GM12878 (cell line): ENCODE measurements at regions not wholly inside any gene's neighbourhood (a gene's known extent, or its start where the extent isn't known, plus 50 kb on each side); places are given as distances from the start of the nearest gene placed in this dataset.

Experiments
- ATAC-seq: fragments of 200-7000 bp; cut with Tn5 transposase; 3 replicates; pipeline ENCODE4 v1.9.1; 2020; ENCODE audit warnings: mild to moderate bottlenecking, moderate library complexity
- BruUV-seq: library from RNA; stranded (reverse); fragments of 400-500 nt; replicated peaks from 2 replicates; lab custom pipeline; 2021; lab: Mats Ljungman, UMichigan
- CTCF ChIA-PET: fragments of 300-600 bp; sonication (Branson Sonifier 250); formaldehyde crosslinking; extraction: SDS; loops from one replicate; lab custom pipeline; 2021; ENCODE audit warnings: inconsistent platforms; lab: Yijun Ruan, JAX
- POLR2A ChIA-PET: fragments of 350-600 bp; formaldehyde crosslinking; extraction: SDS; loops from one replicate; lab custom pipeline; 2021; ENCODE audit warnings: inconsistent platforms; lab: Charles Lee
- RAD21 ChIA-PET: fragments of 300-600 bp; sonication (Branson Sonifier 250); formaldehyde crosslinking; loops from one replicate; lab custom pipeline; 2023; ENCODE audit warnings: antibody characterized with exemption; ENCODE audit not compliant: unreplicated experiment; lab: Charles Lee
- SMC1A ChIA-PET: fragments of 300-600 bp; sonication (Branson Sonifier 250); formaldehyde crosslinking; loops from one replicate; lab custom pipeline; 2023; ENCODE audit not compliant: unreplicated experiment, uncharacterized antibody; lab: Charles Lee
- DNase-seq: peaks from one replicate; pipeline ENCODE4 v3.0.0-alpha.2; 2011; ENCODE audit warnings: low read depth, low spot score
- FAIRE-seq: peaks from 3 replicates; lab custom pipeline; 2011; peaks lifted over from hg19 to GRCh38; lab: Jason Lieb, UNC
- H2AFZ ChIP-seq: 2 replicates; pipeline ENCODE4 v1.6.0; 2011; ENCODE audit warnings: low read depth, low read length, control low read depth; ENCODE audit not compliant: control insufficient read depth
- H3K27ac ChIP-seq: 2 replicates; pipeline ENCODE4 v1.5.1; 2011; ENCODE audit warnings: control low read depth; ENCODE audit not compliant: control insufficient read depth, insufficient read depth
- H3K27me3 ChIP-seq, 2 experiments: replicated peaks in 1 of 2; 2 replicates each; pipeline versions ENCODE4 v1.6.0 to v1.6.1; 2011; ENCODE audit warnings: low read length in 1 of 2; ENCODE audit not compliant: control insufficient read depth in 2 of 2, insufficient read depth in 2 of 2
- H3K36me3 ChIP-seq, 2 experiments: 2 replicates each; pipeline ENCODE4 v1.5.1; 2011; ENCODE audit warnings: low read length in 1 of 2; ENCODE audit not compliant: control insufficient read depth in 2 of 2, insufficient read depth in 2 of 2
- H3K4me1 ChIP-seq: 2 replicates; pipeline ENCODE4 v1.6.1; 2011; ENCODE audit warnings: mild to moderate bottlenecking, low read length, moderate library complexity, mixed read lengths; ENCODE audit not compliant: control insufficient read depth, insufficient read depth
- H3K4me2 ChIP-seq: 2 replicates; pipeline ENCODE4 v1.6.0; 2011; ENCODE audit warnings: control low read depth; ENCODE audit not compliant: control insufficient read depth, insufficient read depth
- H3K4me3 ChIP-seq: fragments of 200-600 bp; sonication (generic); 2 replicates; pipeline ENCODE4 v1.5.1; 2016
- H3K79me2 ChIP-seq: 2 replicates; pipeline ENCODE4 v1.6.0; 2011; ENCODE audit warnings: low read length; ENCODE audit not compliant: control insufficient read depth, insufficient read depth
- H3K9ac ChIP-seq: 2 replicates; pipeline ENCODE4 v1.8.0; 2011; ENCODE audit warnings: low read length, control low read depth, mixed read lengths; ENCODE audit not compliant: control insufficient read depth, insufficient read depth
- H3K9me3 ChIP-seq: replicated peaks from 3 replicates; pipeline ENCODE4 v1.5.1; 2011; ENCODE audit warnings: mild to moderate bottlenecking, low read length; ENCODE audit not compliant: control insufficient read depth, insufficient read depth
- H4K20me1 ChIP-seq: 2 replicates; pipeline ENCODE4 v1.6.0; 2011; ENCODE audit not compliant: control insufficient read depth, insufficient read depth
- CBX5 ChIP-seq: sonication (generic); IDR thresholded peaks from 2 replicates; pipeline ENCODE4 v1.6.1; 2016; ENCODE audit warnings: low read depth, moderate library complexity, mild to moderate bottlenecking, inconsistent platforms
- CEBPB ChIP-seq, 2 experiments: fragments of 150-350 bp in 1 of 2; IDR thresholded peaks; 2 replicates each; pipeline ENCODE4 v1.6.1; 2012 to 2014; ENCODE audit warnings: low read depth in 2 of 2, low read length in 2 of 2, borderline replicate concordance in 1 of 2, inconsistent platforms in 1 of 2
- EED ChIP-seq: sonication (generic); IDR thresholded peaks from 2 replicates; pipeline ENCODE4 v1.6.1; 2016; ENCODE audit warnings: antibody characterized with exemption, low read depth
- FOXM1 ChIP-seq: IDR thresholded peaks from 2 replicates; pipeline ENCODE4 v1.6.1; 2012; ENCODE audit warnings: low read depth, mild to moderate bottlenecking, inconsistent platforms, low read length, moderate library complexity
- HSF1 ChIP-seq: fragments of 150-350 bp; IDR thresholded peaks from 2 replicates; pipeline ENCODE4 v1.6.1; 2014; ENCODE audit warnings: mild to moderate bottlenecking, low read depth, low read length
- PKNOX1 ChIP-seq: fragments of 450-650 bp; IDR thresholded peaks from 2 replicates; pipeline ENCODE4 v1.6.1; 2016; ENCODE audit warnings: mild to moderate bottlenecking
- POLR2AphosphoS5 ChIP-seq: IDR thresholded peaks from 2 replicates; pipeline ENCODE4 v1.6.1; 2011; ENCODE audit warnings: mild to moderate bottlenecking, low read length, inconsistent platforms
- RAD51 ChIP-seq: fragments of 450-650 bp; IDR thresholded peaks from 2 replicates; pipeline ENCODE4 v1.6.1; 2016; ENCODE audit warnings: moderate library complexity, mild to moderate bottlenecking, inconsistent platforms
- RB1 ChIP-seq: fragments of 450-650 bp; formaldehyde crosslinking; IDR thresholded peaks from 2 replicates; pipeline ENCODE4 v1.6.1; 2017; ENCODE audit warnings: mild to moderate bottlenecking, borderline replicate concordance
- YBX1 ChIP-seq: fragments of 450-650 bp; IDR thresholded peaks from 2 replicates; pipeline ENCODE4 v1.6.1; 2016; ENCODE audit warnings: antibody characterized with exemption
- ZBTB4 ChIP-seq: fragments of 450-650 bp; formaldehyde crosslinking; IDR thresholded peaks from 2 replicates; pipeline ENCODE4 v1.4.0; 2022; ENCODE audit warnings: mild to moderate bottlenecking, moderate library complexity
- WGBS: methylation state at CpG from one replicate; pipeline ENCODE4 v1.1.6; 2016; ENCODE audit warnings: low lambda C conversion rate; ENCODE audit not compliant: insufficient replicate concordance, insufficient coverage; ENCODE audit errors: missing lambda C conversion rate; 5-methylcytosine and 5-hydroxymethylcytosine counted together
- in situ Hi-C: fragments of 300-500 bp; cut with MboI; formaldehyde crosslinking; loops from 9 replicates; pipeline ENCODE4 v1.14.3; 2018; ENCODE audit warnings: mixed read lengths
- intact Hi-C: fragments of 100-400 bp; cut with micrococcal nuclease; formaldehyde crosslinking; loops from one replicate; pipeline ENCODE4 v1.14.2; 2022; ENCODE audit not compliant: unreplicated experiment
- TF ChIP-seq, protein P1 (sequence below): fragments of 450-650 bp; formaldehyde crosslinking; IDR thresholded peaks from 2 replicates; pipeline ENCODE4 v1.4.0; 2020; ENCODE audit warnings: mild to moderate bottlenecking, moderate library complexity

GRCh38 chr10:26355241-26355640 lies 82.9 kb upstream of the APBB1IP start (continued):
- TF ChIP-seq ZBTB4 (no peak), RAD51 (no peak), FOXM1 (no peak), POLR2AphosphoS5 (no peak)

GRCh38 chr10:26357203-26357602 lies 80.9 kb upstream of the APBB1IP start:
- intact Hi-C loops = no loop called here
- no peaks in the 10 kb centered on the region for H3K79me2 ChIP-seq
- CTCF ChIA-PET = interaction anchor here (0.6 kb wide), 1 partner anchor 22 kb away, joined by 3 read pairs; no protein-coding TSS in a partner anchor
- no peaks in the 10 kb centered on the region for H3K4me1 ChIP-seq
- SMC1A ChIA-PET = interaction anchor here (0.6 to 0.9 kb wide), 4 partner anchors 22 to 192 kb away, joined by 3 read pairs; no protein-coding TSS in a partner anchor
- 0% methylated on average over 1 of the region's 1 CpG for WGBS
- in situ Hi-C loops = no loop called here
- H3K27me3 ChIP-seq = no peaks in the 10 kb centered on the region
- POLR2A ChIA-PET = interaction anchor here (0.9 kb wide), 1 partner anchor 12 kb away, joined by 4 read pairs; no protein-coding TSS in a partner anchor
- H3K4me2 ChIP-seq = no peak overlapping the region
- no peaks in the 10 kb centered on the region for H3K36me3 ChIP-seq
- FAIRE-seq (no peak), ATAC-seq (peak; percentile 95), DNase-seq (peak; percentile 25)
- H4K20me1 ChIP-seq = no peaks in the 10 kb centered on the region
- RAD21 ChIA-PET = interaction anchor here (0.7 to 0.9 kb wide), 3 partner anchors 12 to 85 kb away, joined by 3 to 4 read pairs (median 4); no protein-coding TSS in a partner anchor
- H3K9me3 ChIP-seq = no peaks in the 10 kb centered on the region
- BruUV-seq = no TSS peak
- no peak overlapping the region for H2AFZ ChIP-seq
- H3K27ac ChIP-seq = no peak overlapping the region
- no peak overlapping the region for H3K4me3 ChIP-seq
- no peak overlapping the region for H3K9ac ChIP-seq
- TF ChIP-seq CEBPB (IDR thresholded peaks at IDR 0.05; ENCODE audit: borderline replicate concordance in 1 of 2, low read depth in 2 of 2, low read length in 2 of 2) (0 out of 4 replicates have a peak, but pooled peaks of 1 of the 2 experiments have one; percentile 33), CBX5 (peak; percentile 78; the same call in 1 of the 2 replicates), EED (no peak), YBX1 (no peak), HSF1 (no peak), PKNOX1 (no peak), RB1 (no peak)
- TF ChIP-seq, protein P1, sequence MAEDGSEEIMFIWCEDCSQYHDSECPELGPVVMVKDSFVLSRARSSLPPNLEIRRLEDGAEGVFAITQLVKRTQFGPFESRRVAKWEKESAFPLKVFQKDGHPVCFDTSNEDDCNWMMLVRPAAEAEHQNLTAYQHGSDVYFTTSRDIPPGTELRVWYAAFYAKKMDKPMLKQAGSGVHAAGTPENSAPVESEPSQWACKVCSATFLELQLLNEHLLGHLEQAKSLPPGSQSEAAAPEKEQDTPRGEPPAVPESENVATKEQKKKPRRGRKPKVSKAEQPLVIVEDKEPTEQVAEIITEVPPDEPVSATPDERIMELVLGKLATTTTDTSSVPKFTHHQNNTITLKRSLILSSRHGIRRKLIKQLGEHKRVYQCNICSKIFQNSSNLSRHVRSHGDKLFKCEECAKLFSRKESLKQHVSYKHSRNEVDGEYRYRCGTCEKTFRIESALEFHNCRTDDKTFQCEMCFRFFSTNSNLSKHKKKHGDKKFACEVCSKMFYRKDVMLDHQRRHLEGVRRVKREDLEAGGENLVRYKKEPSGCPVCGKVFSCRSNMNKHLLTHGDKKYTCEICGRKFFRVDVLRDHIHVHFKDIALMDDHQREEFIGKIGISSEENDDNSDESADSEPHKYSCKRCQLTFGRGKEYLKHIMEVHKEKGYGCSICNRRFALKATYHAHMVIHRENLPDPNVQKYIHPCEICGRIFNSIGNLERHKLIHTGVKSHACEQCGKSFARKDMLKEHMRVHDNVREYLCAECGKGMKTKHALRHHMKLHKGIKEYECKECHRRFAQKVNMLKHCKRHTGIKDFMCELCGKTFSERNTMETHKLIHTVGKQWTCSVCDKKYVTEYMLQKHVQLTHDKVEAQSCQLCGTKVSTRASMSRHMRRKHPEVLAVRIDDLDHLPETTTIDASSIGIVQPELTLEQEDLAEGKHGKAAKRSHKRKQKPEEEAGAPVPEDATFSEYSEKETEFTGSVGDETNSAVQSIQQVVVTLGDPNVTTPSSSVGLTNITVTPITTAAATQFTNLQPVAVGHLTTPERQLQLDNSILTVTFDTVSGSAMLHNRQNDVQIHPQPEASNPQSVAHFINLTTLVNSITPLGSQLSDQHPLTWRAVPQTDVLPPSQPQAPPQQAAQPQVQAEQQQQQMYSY = no peak
